Neuron (in vitro differentiated cells): ENCODE measurements at regions not wholly inside any gene's neighbourhood (a gene's known extent, or its start where the extent isn't known, plus 50 kb on each side); places are given as distances from the start of the nearest gene placed in this dataset.

Experiments
- H2AFZ ChIP-seq: one replicate; pipeline ENCODE4 v1.6.1; 2013; ENCODE audit warnings: low read depth, mild to moderate bottlenecking, inconsistent platforms, low read length, moderate library complexity
- H3K27me3 ChIP-seq: one replicate; pipeline ENCODE4 v1.6.1; 2013; ENCODE audit warnings: low read length; ENCODE audit not compliant: insufficient read depth
- H3K36me3 ChIP-seq: one replicate; pipeline ENCODE4 v1.6.1; 2013; ENCODE audit warnings: low read length; ENCODE audit not compliant: insufficient read depth
- H3K4me1 ChIP-seq: one replicate; pipeline ENCODE4 v1.6.1; 2013; ENCODE audit warnings: low read length; ENCODE audit not compliant: insufficient read depth
- H3K4me3 ChIP-seq: 2 replicates; pipeline ENCODE4 v1.5.1; 2013; ENCODE audit warnings: mild to moderate bottlenecking, low read length, moderate library complexity
- H3K9me3 ChIP-seq: one replicate; pipeline ENCODE4 v1.6.1; 2013; ENCODE audit warnings: low read length

GRCh38 chr21:25324666-25325065 lies 282.6 kb downstream of the MRPL39 start:
- Histone ChIP-seq H3K36me3 (no peaks in the 10 kb centered on the region), H3K27me3 (no peaks in the 10 kb centered on the region), H3K9me3 (no peaks in the 10 kb centered on the region), H3K4me1 (no peaks in the 10 kb centered on the region), H2AFZ (no peak overlapping the region), H3K4me3 (no peak overlapping the region)

- Histone ChIP-seq H3K9me3 (no peaks in the 10 kb centered on the region), H3K4me3 (no peak overlapping the region), H3K4me1 (no peaks in the 10 kb centered on the region)
Observed at GRCh38 chr21:25323356-25323949, 283.8 kb downstream of the MRPL39 start.

GRCh38 chr21:25314247-25314646 lies 293.0 kb downstream of the MRPL39 start:
- H3K27me3 ChIP-seq, result no peaks in the 10 kb centered on the region
- no peaks in the 10 kb centered on the region for H3K36me3 ChIP-seq
- H3K9me3 ChIP-seq, result no peaks in the 10 kb centered on the region
- H3K4me3 ChIP-seq, result no peak overlapping the region
- H2AFZ ChIP-seq, result no peak overlapping the region
- no peaks in the 10 kb centered on the region for H3K4me1 ChIP-seq

More at GRCh38 chr21:25323356-25323949, 283.8 kb downstream of the MRPL39 start:
- Histone ChIP-seq H2AFZ (no peak overlapping the region), H3K27me3 (no peaks in the 10 kb centered on the region), H3K36me3 (no peaks in the 10 kb centered on the region)

GRCh38 chr21:25313829-25314228 lies 293.5 kb downstream of the MRPL39 start:
- no peaks in the 10 kb centered on the region for H3K4me1 ChIP-seq
- H3K9me3 ChIP-seq, result no peaks in the 10 kb centered on the region
- H3K27me3 ChIP-seq, result no peaks in the 10 kb centered on the region
- H3K36me3 ChIP-seq, result no peaks in the 10 kb centered on the region
- H3K4me3 ChIP-seq, result no peak overlapping the region
- no peak overlapping the region for H2AFZ ChIP-seq

GRCh38 chr21:25307489-25307888 lies 299.8 kb downstream of the MRPL39 start:
- Histone ChIP-seq H3K4me3 (no peak overlapping the region), H3K27me3 (no peaks in the 10 kb centered on the region), H3K9me3 (no peaks in the 10 kb centered on the region), H3K36me3 (no peaks in the 10 kb centered on the region), H2AFZ (no peak overlapping the region), H3K4me1 (no peaks in the 10 kb centered on the region)

- Histone ChIP-seq H2AFZ (no peak overlapping the region), H3K36me3 (no peaks in the 10 kb centered on the region), H3K4me1 (no peaks in the 10 kb centered on the region), H3K9me3 (no peaks in the 10 kb centered on the region), H3K27me3 (no peaks in the 10 kb centered on the region), H3K4me3 (no peak overlapping the region)
Observed at GRCh38 chr21:25304611-25305010, 302.7 kb downstream of the MRPL39 start.

GRCh38 chr21:25300632-25301031 lies 306.6 kb downstream of the MRPL39 start:
- Histone ChIP-seq H3K4me3 (no peak overlapping the region), H3K4me1 (no peaks in the 10 kb centered on the region), H3K9me3 (no peaks in the 10 kb centered on the region), H3K36me3 (no peaks in the 10 kb centered on the region), H3K27me3 (no peaks in the 10 kb centered on the region), H2AFZ (no peak overlapping the region)

GRCh38 chr21:25298512-25299491 lies 308.5 kb downstream of the MRPL39 start:
- Histone ChIP-seq H3K27me3 (no peaks in the 10 kb centered on the region), H3K4me3 (no peak overlapping the region), H2AFZ (no peak overlapping the region), H3K4me1 (no peaks in the 10 kb centered on the region), H3K9me3 (no peaks in the 10 kb centered on the region), H3K36me3 (no peaks in the 10 kb centered on the region)

- no peak overlapping the region for H2AFZ ChIP-seq
- no peaks in the 10 kb centered on the region for H3K4me1 ChIP-seq
- H3K4me3 ChIP-seq, result no peak overlapping the region
- H3K9me3 ChIP-seq, result no peaks in the 10 kb centered on the region
- no peaks in the 10 kb centered on the region for H3K36me3 ChIP-seq
- H3K27me3 ChIP-seq, result no peaks in the 10 kb centered on the region
Observed at GRCh38 chr21:25297117-25297516, 310.2 kb downstream of the MRPL39 start.

GRCh38 chr21:25296252-25296651 lies 311.0 kb downstream of the MRPL39 start:
- Histone ChIP-seq H3K4me3 (no peak overlapping the region), H2AFZ (no peak overlapping the region), H3K4me1 (no peaks in the 10 kb centered on the region), H3K9me3 (no peaks in the 10 kb centered on the region), H3K27me3 (no peaks in the 10 kb centered on the region), H3K36me3 (no peaks in the 10 kb centered on the region)

- no peaks in the 10 kb centered on the region for H3K9me3 ChIP-seq
- no peaks in the 10 kb centered on the region for H3K4me1 ChIP-seq
- H2AFZ ChIP-seq, result no peak overlapping the region
- H3K4me3 ChIP-seq, result no peak overlapping the region
- no peaks in the 10 kb centered on the region for H3K27me3 ChIP-seq
- no peaks in the 10 kb centered on the region for H3K36me3 ChIP-seq
Observed at GRCh38 chr21:25292396-25292795, 314.9 kb downstream of the MRPL39 start.

GRCh38 chr21:25283720-25284119 lies 323.6 kb downstream of the MRPL39 start:
- H3K4me3 ChIP-seq, result no peak overlapping the region
- no peak overlapping the region for H2AFZ ChIP-seq
- no peaks in the 10 kb centered on the region for H3K27me3 ChIP-seq
- no peaks in the 10 kb centered on the region for H3K36me3 ChIP-seq
- no peaks in the 10 kb centered on the region for H3K4me1 ChIP-seq
- no peaks in the 10 kb centered on the region for H3K9me3 ChIP-seq

GRCh38 chr21:25281134-25281533 lies 326.1 kb downstream of the MRPL39 start:
- no peak overlapping the region for H3K4me3 ChIP-seq
- H3K9me3 ChIP-seq, result no peaks in the 10 kb centered on the region
- no peaks in the 10 kb centered on the region for H3K27me3 ChIP-seq
- H3K4me1 ChIP-seq, result no peaks in the 10 kb centered on the region
- no peaks in the 10 kb centered on the region for H3K36me3 ChIP-seq
- H2AFZ ChIP-seq, result no peak overlapping the region
